NCI-H146 treated with DMSO at 0.1 percent for 48 hours (cell line): ENCODE measurements at regions not wholly inside any gene's neighbourhood (a gene's known extent, or its start where the extent isn't known, plus 50 kb on each side); places are given as distances from the start of the nearest gene placed in this dataset.
"Not testable (repeated sequence)": the region's sequence is repeated elsewhere in the genome, so short reads cannot be mapped to it uniquely, and the experiment has no call there.

ENCODE experiments used
- DNase-seq: peaks from one replicate; lab custom pipeline; 2025; ENCODE audit not compliant: unreplicated experiment; lab: John Stamatoyannopoulos, UW

- DNase-seq, result no peak
Observed at GRCh38 chr20:40634891-40635290, 54.1 kb downstream of the MAFB start.

DNA sequence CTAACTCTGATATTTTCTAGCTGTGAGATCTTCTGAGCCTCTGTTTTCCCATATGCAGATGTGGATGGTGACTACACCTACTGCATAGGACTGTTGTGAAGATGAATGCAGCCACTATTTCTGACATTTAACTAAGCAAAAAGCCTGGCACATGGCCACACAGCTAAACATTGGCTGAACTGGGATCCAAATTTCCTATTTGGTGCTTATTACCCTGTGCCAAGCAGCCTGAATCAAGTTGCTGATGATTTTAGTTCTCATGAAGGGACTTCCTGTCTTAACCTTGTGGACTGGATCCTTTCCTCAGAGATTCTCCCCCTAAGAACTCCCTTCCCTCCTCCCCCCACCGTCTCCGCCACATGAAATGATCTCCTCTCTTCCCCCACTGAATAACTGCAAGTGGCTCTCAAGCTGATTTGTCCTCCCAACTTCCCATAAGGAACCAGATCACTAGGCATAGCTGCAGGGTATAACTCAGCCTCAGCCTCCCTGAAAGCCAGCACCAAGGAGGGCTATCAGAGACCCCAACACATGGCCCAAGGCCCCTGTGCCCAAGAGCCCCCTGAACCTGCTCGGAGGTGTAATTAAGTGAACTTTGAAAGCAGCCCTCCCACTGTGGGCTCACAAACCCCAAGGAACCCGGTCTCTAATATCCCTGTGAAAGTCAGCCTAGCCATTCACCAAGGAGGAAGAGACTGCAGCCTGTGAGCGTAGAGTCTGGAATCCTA is 55.7 kb downstream of the MAFB start:
- no peak for DNase-seq

- no peak for DNase-seq
Observed at GRCh38 chr20:40632346-40632976, 56.6 kb downstream of the MAFB start.

DNA sequence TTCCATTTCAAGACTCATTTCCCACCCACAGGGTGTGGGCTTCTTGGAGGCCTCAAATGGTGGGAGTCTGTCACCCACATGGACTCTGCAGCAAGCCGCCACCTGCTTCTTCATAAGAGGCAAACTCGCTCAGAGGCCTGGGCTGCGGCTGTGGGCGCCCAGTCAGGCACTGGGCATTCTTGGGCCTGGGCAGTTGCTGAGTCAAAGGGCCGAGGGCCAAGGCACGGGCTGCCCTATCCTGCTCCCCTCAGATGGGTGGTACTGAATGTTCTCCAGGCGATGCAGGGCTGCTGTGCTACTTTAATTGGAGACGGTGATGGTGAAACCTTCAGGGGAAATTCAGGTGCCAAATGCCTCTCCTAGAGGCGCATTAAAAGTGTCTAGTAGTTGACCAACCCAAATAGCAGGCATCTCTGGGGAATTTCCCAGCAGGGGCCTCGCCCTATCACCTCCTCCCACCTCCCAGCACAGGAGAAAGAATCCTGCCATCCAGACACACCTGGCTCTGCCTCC is 57.9 kb downstream of the MAFB start:
- DNase-seq, result no peak

DNA sequence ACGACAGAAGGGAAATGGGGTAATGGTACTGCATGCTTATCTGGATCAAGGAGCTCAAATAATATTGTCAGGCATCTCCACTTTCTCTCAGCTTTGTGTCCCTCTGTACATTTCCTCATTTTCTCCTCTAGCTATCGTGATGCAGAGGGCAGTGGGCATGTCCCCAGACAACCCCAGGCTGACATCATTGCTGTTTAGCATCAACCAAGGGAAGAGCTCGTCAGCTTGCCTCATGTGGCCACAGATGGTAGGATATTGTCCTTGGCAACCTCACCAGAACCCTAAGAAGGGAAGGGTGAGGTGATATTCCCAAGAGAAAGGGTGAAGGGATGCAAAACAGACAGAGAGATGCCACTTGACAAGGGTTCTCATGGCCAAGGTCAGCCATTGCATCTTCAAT is 58.3 kb downstream of the MAFB start:
- no peak for DNase-seq

- DNase-seq, result no peak
Observed at GRCh38 chr20:40630099-40630498, 58.9 kb downstream of the MAFB start.

- no peak for DNase-seq
Observed at GRCh38 chr20:40628877-40629276, 60.2 kb downstream of the MAFB start.

GRCh38 chr20:40619053-40619452 is 70.0 kb downstream of the MAFB start:
- not testable (repeated sequence) for DNase-seq

GRCh38 chr20:40617594-40617993 is 71.4 kb downstream of the MAFB start:
- DNase-seq, result no peak

- no peak for DNase-seq
Observed at GRCh38 chr20:40612837-40613236, 76.2 kb downstream of the MAFB start.

DNA sequence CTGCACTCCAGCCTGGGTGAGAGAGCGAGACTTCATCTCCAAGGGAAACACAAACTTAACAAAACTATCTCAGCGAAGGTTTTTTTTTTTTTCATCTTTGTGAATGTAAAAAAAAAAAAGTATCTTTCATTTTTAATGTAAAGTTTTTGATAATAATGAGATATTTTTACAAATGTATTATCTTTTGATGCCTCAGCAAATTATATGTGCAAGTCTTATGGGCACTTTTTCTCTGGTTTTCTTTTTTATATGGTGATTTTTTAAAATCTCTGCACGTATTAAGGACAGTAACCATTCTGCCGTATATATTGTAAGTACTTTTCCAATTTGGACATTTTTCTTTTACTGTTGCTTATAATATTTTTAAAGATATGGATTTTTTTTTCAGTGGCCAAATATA is 76.8 kb downstream of the MAFB start:
- no peak for DNase-seq

DNA sequence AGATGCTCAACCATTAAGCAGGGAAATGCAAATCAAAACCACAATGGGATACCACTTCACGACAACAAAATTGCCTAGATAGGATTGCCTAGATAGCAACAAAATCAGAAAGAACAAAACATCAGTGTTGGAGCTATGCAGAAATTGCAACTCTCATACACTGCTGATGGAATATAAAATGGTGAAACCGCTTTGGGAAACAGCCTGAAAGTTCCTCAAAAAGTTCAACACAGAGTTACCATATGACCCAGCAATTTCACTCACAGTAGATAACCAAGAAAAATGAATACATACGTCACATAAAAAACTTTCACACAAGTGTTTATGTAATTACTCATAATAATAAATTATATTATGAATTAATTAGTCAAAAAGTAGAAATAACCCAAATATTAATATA is 78.3 kb downstream of the MAFB start:
- no peak for DNase-seq

- no peak for DNase-seq
Observed at GRCh38 chr20:40607927-40608326, 81.1 kb downstream of the MAFB start.

GRCh38 chr20:40606660-40607059 is 82.4 kb downstream of the MAFB start:
- no peak for DNase-seq

GRCh38 chr20:40606237-40606636 is 82.8 kb downstream of the MAFB start:
- DNase-seq, result no peak

- DNase-seq, result no peak
Observed at GRCh38 chr20:40604416-40604815, 84.6 kb downstream of the MAFB start.

GRCh38 chr20:40603057-40603651 is 85.9 kb downstream of the MAFB start:
- DNase-seq, result no peak

- no peak for DNase-seq
Observed at GRCh38 chr20:40602381-40602780, 86.7 kb downstream of the MAFB start.

DNA sequence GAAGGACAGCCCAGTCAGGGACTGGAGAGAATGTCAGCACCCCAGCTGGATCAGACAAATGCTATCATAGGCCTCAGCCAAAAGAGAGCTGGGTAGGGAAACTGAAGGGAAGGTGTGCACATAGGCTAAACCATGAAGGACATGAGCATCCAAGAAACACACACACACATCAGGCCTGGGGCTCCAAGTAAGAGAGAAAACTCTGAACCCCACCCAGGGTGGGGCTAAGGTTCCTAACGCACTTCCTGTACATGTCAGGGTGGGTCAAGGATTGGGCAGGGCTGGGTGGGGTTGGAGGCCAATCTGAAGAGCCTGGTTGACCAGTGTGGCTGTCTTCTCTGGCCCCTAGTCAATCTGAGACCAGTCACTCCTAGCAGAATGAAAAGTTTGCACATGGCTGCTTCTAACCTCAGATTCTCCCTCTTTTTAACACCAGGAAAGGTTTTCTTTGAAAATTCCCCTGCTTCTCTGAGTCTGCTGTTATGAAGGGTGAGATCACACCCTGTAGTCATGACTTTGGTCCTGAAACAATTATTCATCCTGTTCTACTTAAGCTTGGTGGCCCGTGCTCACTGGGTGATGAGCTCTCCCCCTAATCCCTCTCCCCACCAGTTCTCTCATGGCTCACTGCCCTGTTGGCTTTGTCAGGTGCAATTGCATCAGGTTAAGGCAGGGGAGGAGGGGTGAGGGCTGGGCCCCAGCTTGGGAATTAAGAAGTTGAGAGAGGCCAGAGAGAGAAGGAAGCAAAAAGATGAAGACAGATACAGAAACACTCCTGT is 88.4 kb downstream of the MAFB start:
- no peak for DNase-seq

- no peak for DNase-seq
Observed at GRCh38 chr20:40599987-40600386, 89.0 kb downstream of the MAFB start.

DNA sequence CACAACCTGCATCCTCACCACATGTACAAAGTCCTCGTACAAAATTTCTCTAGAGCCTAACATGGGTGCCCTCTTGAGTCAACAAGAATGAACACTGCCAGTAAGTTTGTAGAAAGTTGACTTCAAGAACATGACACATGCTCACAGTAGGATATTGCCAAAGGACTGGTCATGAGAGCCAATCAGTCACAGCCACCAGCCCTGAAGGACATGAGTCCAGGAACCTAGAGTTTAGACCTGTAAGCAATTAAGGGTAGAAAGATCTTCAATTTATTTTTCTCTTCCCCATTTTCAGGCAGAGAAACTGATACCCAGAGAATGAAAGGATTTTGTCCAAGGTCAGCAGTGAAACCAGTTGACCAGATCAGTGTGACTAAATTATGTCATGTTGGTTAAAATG is 96.1 kb downstream of the MAFB start:
- DNase-seq, result no peak

- DNase-seq, result no peak
Observed at GRCh38 chr20:40591536-40591935, 97.5 kb downstream of the MAFB start.
